HCT116 (cell line): ENCODE measurements at regions not wholly inside any gene's neighbourhood (a gene's known extent, or its start where the extent isn't known, plus 50 kb on each side); places are given as distances from the start of the nearest gene placed in this dataset.
A peak's percentile ranks its signal among the peaks of the same experiment; 100 is the strongest.

Experiments used
- ATAC-seq: fragments of 200-7000 bp; cut with Tn5 transposase; 2 replicates; pipeline ENCODE4 v1.9.1; 2020; ENCODE audit warnings: mild to moderate bottlenecking, moderate library complexity
- BruUV-seq: library from RNA; stranded (reverse); fragments of 400-500 nt; replicated peaks from 2 replicates; lab custom pipeline; 2021; lab: Mats Ljungman, UMichigan
- CTCF ChIA-PET: fragments of 300-600 bp; sonication (Branson Sonifier 250); formaldehyde crosslinking; loops from one replicate; lab custom pipeline; 2021; ENCODE audit warnings: antibody characterized with exemption; lab: Charles Lee
- POLR2A ChIA-PET: fragments of 300-600, 350-600 bp; sonication (Branson Sonifier 250); formaldehyde crosslinking; loops from one replicate; lab custom pipeline; 2021; ENCODE audit warnings: antibody characterized with exemption; lab: Charles Lee
- RAD21 ChIA-PET, 2 experiments: fragments of 300-600 bp; sonication (Branson Sonifier 250); formaldehyde crosslinking; loops; one replicate each; lab custom pipeline; 2023; ENCODE audit warnings: low total read pairs in 2 of 2; ENCODE audit not compliant: uncharacterized antibody in 2 of 2, unreplicated experiment in 2 of 2, low non-redundant PET in 1 of 2; lab: Charles Lee
- DNase-seq: peaks from one replicate; pipeline ENCODE4 v3.0.0-alpha.2; 2010; ENCODE audit warnings: low read depth, low spot score
- H2AFZ ChIP-seq: fragments of 200-600 bp; shearing (Covaris generic), sonication (generic); 2 replicates; pipeline ENCODE4 v1.6.1; 2017; ENCODE audit warnings: low read depth, mixed run types, mixed read lengths, antibody characterized with exemption, low read length; ENCODE audit not compliant: poor library complexity, severe bottlenecking
- H3K27ac ChIP-seq: 2 replicates; pipeline ENCODE4 v1.5.1; 2012; ENCODE audit warnings: low read depth, low read length
- H3K27me3 ChIP-seq: fragments of 200-600 bp; sonication (generic); 2 replicates; pipeline ENCODE4 v1.6.1; 2016; ENCODE audit warnings: mixed run types, low read length, mixed read lengths; ENCODE audit not compliant: insufficient read depth
- H3K36me3 ChIP-seq, 2 experiments: fragments of 200-500 bp in 1 of 2; fragments of 200-600 bp in 1 of 2; sonication (Bioruptor generic) in 1 of 2; sonication (generic) in 1 of 2; 2 replicates each; pipeline versions ENCODE4 v1.5.1 to v1.6.1; 2014 to 2016; ENCODE audit warnings: low read length in 2 of 2, inconsistent platforms in 1 of 2, mixed read lengths in 1 of 2, mixed run types in 1 of 2; ENCODE audit not compliant: insufficient read depth in 2 of 2, control insufficient read depth in 1 of 2
- H3K4me1 ChIP-seq, 2 experiments: fragments of 200-600 bp in 1 of 2; sonication (generic) in 1 of 2; 2 replicates each; pipeline versions ENCODE4 v1.5.1 to v1.6.1; 2012 to 2017; ENCODE audit warnings: low read length in 2 of 2, inconsistent platforms in 1 of 2, mild to moderate bottlenecking in 1 of 2, mixed read lengths in 1 of 2, mixed run types in 1 of 2, moderate library complexity in 1 of 2; ENCODE audit not compliant: insufficient read depth in 2 of 2, control insufficient read depth in 1 of 2
- H3K4me2 ChIP-seq: fragments of 200-600 bp; sonication (generic); 2 replicates; pipeline ENCODE4 v1.6.1; 2017; ENCODE audit warnings: mixed run types, low read length, mixed read lengths
- H3K4me3 ChIP-seq, 2 experiments: fragments of 200-600 bp in 1 of 2; sonication (generic) in 1 of 2; replicated peaks in 1 of 2; 2 replicates each; pipeline ENCODE4 v1.5.1; 2011 to 2016; ENCODE audit warnings: low read length in 2 of 2, control low read depth in 1 of 2, low read depth in 1 of 2, mild to moderate bottlenecking in 1 of 2, mixed read lengths in 1 of 2, mixed run types in 1 of 2
- H3K79me2 ChIP-seq: fragments of 200-600 bp; sonication (generic); 2 replicates; pipeline ENCODE4 v1.6.1; 2017; ENCODE audit warnings: mild to moderate bottlenecking, mixed run types, low read length, moderate library complexity, mixed read lengths; ENCODE audit not compliant: insufficient read depth
- H3K9ac ChIP-seq: fragments of 200-600 bp; sonication (generic); 2 replicates; pipeline ENCODE4 v1.6.1; 2016; ENCODE audit warnings: low read length, mixed read lengths
- H3K9me2 ChIP-seq: fragments of 200-600 bp; sonication (generic), shearing (Covaris generic); 2 replicates; pipeline ENCODE4 v1.6.1; 2017; ENCODE audit warnings: mixed run types, mild to moderate bottlenecking, moderate library complexity; ENCODE audit not compliant: insufficient read depth
- H3K9me3 ChIP-seq, 2 experiments: fragments of 200-500 bp in 1 of 2; fragments of 200-600 bp in 1 of 2; sonication (Bioruptor generic) in 1 of 2; sonication (generic) in 1 of 2; 2 replicates each; pipeline ENCODE4 v1.6.1; 2014 to 2017; ENCODE audit warnings: low read length in 2 of 2, mixed read lengths in 2 of 2, inconsistent platforms in 1 of 2, low read depth in 1 of 2, mild to moderate bottlenecking in 1 of 2, mixed run types in 1 of 2, moderate library complexity in 1 of 2; ENCODE audit not compliant: control insufficient read depth in 1 of 2, insufficient read depth in 1 of 2
- H4K20me1 ChIP-seq: fragments of 200-600 bp; sonication (generic), shearing (Covaris generic); 2 replicates; pipeline ENCODE4 v1.6.1; 2017; ENCODE audit warnings: mixed run types, mild to moderate bottlenecking, moderate library complexity; ENCODE audit not compliant: insufficient read depth
- ATF3 ChIP-seq: IDR thresholded peaks from 2 replicates; pipeline ENCODE4 v1.6.1; 2012
- EGR1 ChIP-seq: IDR thresholded peaks from 2 replicates; pipeline ENCODE4 v1.6.1; 2012; ENCODE audit warnings: low read depth
- ELF1 ChIP-seq: IDR thresholded peaks from 2 replicates; pipeline ENCODE4 v1.6.1; 2012; ENCODE audit warnings: low read depth, borderline replicate concordance
- EZH2 ChIP-seq: fragments of 200-600 bp; sonication (generic); IDR thresholded peaks from 2 replicates; pipeline ENCODE4 v1.6.1; 2017; ENCODE audit warnings: antibody characterized with exemption, mixed run types
- POLR2AphosphoS5 ChIP-seq: IDR thresholded peaks from 2 replicates; pipeline ENCODE4 v1.6.1; 2011; ENCODE audit warnings: mild to moderate bottlenecking, low read depth, low read length, moderate library complexity
- REST ChIP-seq: IDR thresholded peaks from 2 replicates; pipeline ENCODE4 v1.6.1; 2012; ENCODE audit warnings: low read depth
- SP1 ChIP-seq: IDR thresholded peaks from 2 replicates; pipeline ENCODE4 v1.6.1; 2012; ENCODE audit warnings: low read depth
- TCF7L2 ChIP-seq: IDR thresholded peaks from 2 replicates; pipeline ENCODE4 v1.7.0; 2011; ENCODE audit warnings: borderline replicate concordance, inconsistent platforms; ENCODE audit not compliant: insufficient read depth, insufficient read length; ENCODE audit errors: extremely low read depth
- intact Hi-C: fragments of 100-400 bp; cut with micrococcal nuclease; formaldehyde crosslinking; loops from 2 replicates; pipeline ENCODE4 v1.10.0; 2022

GRCh38 chr1:72366466-72366865 is 84.1 kb upstream of the NEGR1 start:
- no peak overlapping the region for H3K9ac ChIP-seq
- RAD21 ChIA-PET: no interaction called here
- no peaks in the 10 kb centered on the region for H3K36me3 ChIP-seq
- no peaks in the 10 kb centered on the region for H3K9me2 ChIP-seq
- no peak overlapping the region for H3K27ac ChIP-seq
- no peak overlapping the region for H3K4me3 ChIP-seq
- DNase-seq (no peak), ATAC-seq (no peak)
- TF ChIP-seq EZH2: no peak
- TF ChIP-seq TCF7L2: peak; percentile 65
- H3K4me1 ChIP-seq: no peaks in the 10 kb centered on the region
- CTCF ChIA-PET: no interaction called here
- intact Hi-C loops: no loop called here
- no TSS peak for BruUV-seq
- POLR2A ChIA-PET: no interaction called here
- H3K9me3 ChIP-seq: peaks cover 0 to 9% of the 10 kb centered on the region in 2 experiments; a peak in 3 of 4 replicates
- H3K79me2 ChIP-seq: no peaks in the 10 kb centered on the region
- H4K20me1 ChIP-seq: no peaks in the 10 kb centered on the region
- no peaks in the 10 kb centered on the region for H3K27me3 ChIP-seq
- no peak overlapping the region for H3K4me2 ChIP-seq
- H2AFZ ChIP-seq: no peak overlapping the region

GRCh38 chr1:72365693-72366092 is 83.4 kb upstream of the NEGR1 start:
- H3K4me1 ChIP-seq: no peaks in the 10 kb centered on the region
- no peaks in the 10 kb centered on the region for H4K20me1 ChIP-seq
- no peak overlapping the region for H3K27ac ChIP-seq
- ChIA-PET POLR2A (no interaction called here), RAD21 (no interaction called here), CTCF (no interaction called here)
- no peaks in the 10 kb centered on the region for H3K36me3 ChIP-seq
- H3K9ac ChIP-seq: no peak overlapping the region
- H3K9me2 ChIP-seq: no peaks in the 10 kb centered on the region
- DNase-seq: no peak
- H3K79me2 ChIP-seq: no peaks in the 10 kb centered on the region
- H3K4me3 ChIP-seq: no peak overlapping the region
- no peaks in the 10 kb centered on the region for H3K27me3 ChIP-seq
- TF ChIP-seq REST: no peak
- no peak for TF ChIP-seq EGR1
- TF ChIP-seq SP1: no peak
- no peak for TF ChIP-seq ELF1
- TF ChIP-seq ATF3: no peak
- TF ChIP-seq POLR2AphosphoS5: no peak
- intact Hi-C loops: no loop called here
- no peak overlapping the region for H3K4me2 ChIP-seq
- no TSS peak for BruUV-seq
- peaks cover 0 to 9% of the 10 kb centered on the region in 2 experiments; a peak in 3 of 4 replicates for H3K9me3 ChIP-seq
- ATAC-seq: no peak
- no peak overlapping the region for H2AFZ ChIP-seq
